HCT116 (cell line): ENCODE measurements at regions not wholly inside any gene's neighbourhood (a gene's known extent, or its start where the extent isn't known, plus 50 kb on each side); places are given as distances from the start of the nearest gene placed in this dataset.

ENCODE experiments used
- ATAC-seq: fragments of 200-7000 bp; cut with Tn5 transposase; 2 replicates; pipeline ENCODE4 v1.9.1; 2020; ENCODE audit warnings: mild to moderate bottlenecking, moderate library complexity
- BruUV-seq: library from RNA; stranded (reverse); fragments of 400-500 nt; replicated peaks from 2 replicates; lab custom pipeline; 2021; lab: Mats Ljungman, UMichigan
- CTCF ChIA-PET: fragments of 300-600 bp; sonication (Branson Sonifier 250); formaldehyde crosslinking; loops from one replicate; lab custom pipeline; 2021; ENCODE audit warnings: antibody characterized with exemption; lab: Charles Lee
- POLR2A ChIA-PET: fragments of 300-600, 350-600 bp; sonication (Branson Sonifier 250); formaldehyde crosslinking; loops from one replicate; lab custom pipeline; 2021; ENCODE audit warnings: antibody characterized with exemption; lab: Charles Lee
- RAD21 ChIA-PET, 2 experiments: fragments of 300-600 bp; sonication (Branson Sonifier 250); formaldehyde crosslinking; loops; one replicate each; lab custom pipeline; 2023; ENCODE audit warnings: low total read pairs in 2 of 2; ENCODE audit not compliant: uncharacterized antibody in 2 of 2, unreplicated experiment in 2 of 2, low non-redundant PET in 1 of 2; lab: Charles Lee
- DNase-seq: peaks from one replicate; pipeline ENCODE4 v3.0.0-alpha.2; 2010; ENCODE audit warnings: low read depth, low spot score
- H2AFZ ChIP-seq: fragments of 200-600 bp; shearing (Covaris generic), sonication (generic); 2 replicates; pipeline ENCODE4 v1.6.1; 2017; ENCODE audit warnings: low read depth, mixed run types, mixed read lengths, antibody characterized with exemption, low read length; ENCODE audit not compliant: poor library complexity, severe bottlenecking
- H3K27ac ChIP-seq: 2 replicates; pipeline ENCODE4 v1.5.1; 2012; ENCODE audit warnings: low read depth, low read length
- H3K27me3 ChIP-seq: fragments of 200-600 bp; sonication (generic); 2 replicates; pipeline ENCODE4 v1.6.1; 2016; ENCODE audit warnings: mixed run types, low read length, mixed read lengths; ENCODE audit not compliant: insufficient read depth
- H3K36me3 ChIP-seq, 2 experiments: fragments of 200-500 bp in 1 of 2; fragments of 200-600 bp in 1 of 2; sonication (Bioruptor generic) in 1 of 2; sonication (generic) in 1 of 2; 2 replicates each; pipeline versions ENCODE4 v1.5.1 to v1.6.1; 2014 to 2016; ENCODE audit warnings: low read length in 2 of 2, inconsistent platforms in 1 of 2, mixed read lengths in 1 of 2, mixed run types in 1 of 2; ENCODE audit not compliant: insufficient read depth in 2 of 2, control insufficient read depth in 1 of 2
- H3K4me1 ChIP-seq, 2 experiments: fragments of 200-600 bp in 1 of 2; sonication (generic) in 1 of 2; 2 replicates each; pipeline versions ENCODE4 v1.5.1 to v1.6.1; 2012 to 2017; ENCODE audit warnings: low read length in 2 of 2, inconsistent platforms in 1 of 2, mild to moderate bottlenecking in 1 of 2, mixed read lengths in 1 of 2, mixed run types in 1 of 2, moderate library complexity in 1 of 2; ENCODE audit not compliant: insufficient read depth in 2 of 2, control insufficient read depth in 1 of 2
- H3K4me2 ChIP-seq: fragments of 200-600 bp; sonication (generic); 2 replicates; pipeline ENCODE4 v1.6.1; 2017; ENCODE audit warnings: mixed run types, low read length, mixed read lengths
- H3K4me3 ChIP-seq, 2 experiments: fragments of 200-600 bp in 1 of 2; sonication (generic) in 1 of 2; replicated peaks in 1 of 2; 2 replicates each; pipeline ENCODE4 v1.5.1; 2011 to 2016; ENCODE audit warnings: low read length in 2 of 2, control low read depth in 1 of 2, low read depth in 1 of 2, mild to moderate bottlenecking in 1 of 2, mixed read lengths in 1 of 2, mixed run types in 1 of 2
- H3K79me2 ChIP-seq: fragments of 200-600 bp; sonication (generic); 2 replicates; pipeline ENCODE4 v1.6.1; 2017; ENCODE audit warnings: mild to moderate bottlenecking, mixed run types, low read length, moderate library complexity, mixed read lengths; ENCODE audit not compliant: insufficient read depth
- H3K9ac ChIP-seq: fragments of 200-600 bp; sonication (generic); 2 replicates; pipeline ENCODE4 v1.6.1; 2016; ENCODE audit warnings: low read length, mixed read lengths
- H3K9me2 ChIP-seq: fragments of 200-600 bp; sonication (generic), shearing (Covaris generic); 2 replicates; pipeline ENCODE4 v1.6.1; 2017; ENCODE audit warnings: mixed run types, mild to moderate bottlenecking, moderate library complexity; ENCODE audit not compliant: insufficient read depth
- H3K9me3 ChIP-seq, 2 experiments: fragments of 200-500 bp in 1 of 2; fragments of 200-600 bp in 1 of 2; sonication (Bioruptor generic) in 1 of 2; sonication (generic) in 1 of 2; 2 replicates each; pipeline ENCODE4 v1.6.1; 2014 to 2017; ENCODE audit warnings: low read length in 2 of 2, mixed read lengths in 2 of 2, inconsistent platforms in 1 of 2, low read depth in 1 of 2, mild to moderate bottlenecking in 1 of 2, mixed run types in 1 of 2, moderate library complexity in 1 of 2; ENCODE audit not compliant: control insufficient read depth in 1 of 2, insufficient read depth in 1 of 2
- H4K20me1 ChIP-seq: fragments of 200-600 bp; sonication (generic), shearing (Covaris generic); 2 replicates; pipeline ENCODE4 v1.6.1; 2017; ENCODE audit warnings: mixed run types, mild to moderate bottlenecking, moderate library complexity; ENCODE audit not compliant: insufficient read depth
- CBX3 ChIP-seq: IDR thresholded peaks from 2 replicates; pipeline ENCODE4 v1.6.1; 2012; ENCODE audit warnings: low read depth
- SIN3A ChIP-seq: IDR thresholded peaks from 2 replicates; pipeline ENCODE4 v1.6.1; 2012; ENCODE audit warnings: low read depth
- TCF7L2 ChIP-seq: IDR thresholded peaks from 2 replicates; pipeline ENCODE4 v1.7.0; 2011; ENCODE audit warnings: borderline replicate concordance, inconsistent platforms; ENCODE audit not compliant: insufficient read depth, insufficient read length; ENCODE audit errors: extremely low read depth
- intact Hi-C: fragments of 100-400 bp; cut with micrococcal nuclease; formaldehyde crosslinking; loops from 2 replicates; pipeline ENCODE4 v1.10.0; 2022
- TF ChIP-seq, protein P1 (sequence below): IDR thresholded peaks from 2 replicates; pipeline ENCODE4 v1.6.1; 2012
- TF ChIP-seq, protein P2 (sequence below), 3 experiments: fragments of 200-600 bp in 1 of 3; sonication (generic) in 1 of 3; IDR thresholded peaks in 2 of 3; conservative IDR thresholded peaks in 1 of 3; 2 replicates each; pipeline ENCODE4 v1.5.1; 2012 to 2017; ENCODE audit warnings: low read depth in 2 of 3, low read length in 2 of 3, antibody characterized with exemption in 1 of 3, borderline replicate concordance in 1 of 3, control low read depth in 1 of 3, mild to moderate bottlenecking in 1 of 3, mixed read lengths in 1 of 3, mixed run types in 1 of 3, moderate library complexity in 1 of 3; ENCODE audit not compliant: insufficient read depth in 1 of 3

DNA sequence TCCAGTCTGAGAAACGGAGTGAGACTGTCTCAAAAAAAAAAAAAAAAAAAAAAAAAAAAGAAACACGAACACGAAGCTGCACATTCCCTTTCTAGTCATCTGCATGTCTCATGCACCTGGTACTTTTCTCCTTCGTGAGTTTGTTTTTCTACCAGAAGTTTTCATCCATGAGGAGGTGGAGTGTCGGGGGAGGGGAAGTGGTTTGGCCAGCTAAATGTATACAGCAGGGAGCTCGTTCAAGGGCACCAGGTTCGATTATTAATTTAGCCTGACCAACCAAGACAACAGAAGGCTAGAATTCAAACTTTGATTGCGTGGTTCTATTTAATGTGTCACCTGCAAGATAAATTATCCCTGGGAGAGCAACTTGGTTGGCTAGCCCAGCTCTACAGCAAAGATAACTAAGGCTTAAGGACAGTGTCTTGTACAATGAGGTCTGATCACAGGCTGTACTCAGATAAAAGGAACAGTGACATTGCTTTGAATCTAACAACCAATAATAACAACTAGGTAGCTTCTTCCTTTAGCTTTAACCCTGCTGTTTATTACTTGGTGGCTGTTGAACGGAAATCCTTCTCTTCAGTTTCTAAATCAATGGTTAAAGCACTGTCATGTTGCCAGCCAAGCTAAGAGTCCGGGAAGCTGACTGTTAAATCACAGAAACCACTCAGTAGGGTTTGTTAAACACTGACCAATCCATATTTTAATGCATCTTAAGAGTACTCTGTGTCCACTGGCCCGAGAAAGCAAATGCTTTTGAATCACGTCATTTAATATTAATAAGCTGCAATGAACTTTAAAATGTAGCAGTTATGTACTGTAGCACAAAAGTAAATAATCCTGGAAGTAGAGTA is 98.4 kb upstream of the STARD13 start:
- H3K4me2 ChIP-seq = no peak overlapping the region
- H3K79me2 ChIP-seq = no peaks in the 10 kb centered on the region
- intact Hi-C loops = no loop called here
- H4K20me1 ChIP-seq = no peaks in the 10 kb centered on the region
- ChIA-PET CTCF (no interaction called here), RAD21 (no interaction called here), POLR2A (interaction anchor here (0.7 kb wide), 1 partner anchor 1864 kb away, joined by 3 read pairs; no protein-coding TSS in a partner anchor)
- TF ChIP-seq, protein P1, sequence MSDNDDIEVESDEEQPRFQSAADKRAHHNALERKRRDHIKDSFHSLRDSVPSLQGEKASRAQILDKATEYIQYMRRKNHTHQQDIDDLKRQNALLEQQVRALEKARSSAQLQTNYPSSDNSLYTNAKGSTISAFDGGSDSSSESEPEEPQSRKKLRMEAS = no peak
- TF ChIP-seq CBX3 = no peak
- H3K27ac ChIP-seq = no peak overlapping the region
- H3K9me3 ChIP-seq = no peaks in the 10 kb centered on the region
- no peak overlapping the region for H3K9ac ChIP-seq
- H2AFZ ChIP-seq = no peak overlapping the region
- ATAC-seq (no peak), DNase-seq (no peak)
- no TSS peak for BruUV-seq
- H3K36me3 ChIP-seq = no peaks in the 10 kb centered on the region
- H3K9me2 ChIP-seq = no peaks in the 10 kb centered on the region
- no peaks in the 10 kb centered on the region for H3K27me3 ChIP-seq
- no peak overlapping the region for H3K4me3 ChIP-seq
- peaks cover 8 to 17% of the 10 kb centered on the region in 2 experiments; a peak in 3 of 4 replicates for H3K4me1 ChIP-seq

DNA sequence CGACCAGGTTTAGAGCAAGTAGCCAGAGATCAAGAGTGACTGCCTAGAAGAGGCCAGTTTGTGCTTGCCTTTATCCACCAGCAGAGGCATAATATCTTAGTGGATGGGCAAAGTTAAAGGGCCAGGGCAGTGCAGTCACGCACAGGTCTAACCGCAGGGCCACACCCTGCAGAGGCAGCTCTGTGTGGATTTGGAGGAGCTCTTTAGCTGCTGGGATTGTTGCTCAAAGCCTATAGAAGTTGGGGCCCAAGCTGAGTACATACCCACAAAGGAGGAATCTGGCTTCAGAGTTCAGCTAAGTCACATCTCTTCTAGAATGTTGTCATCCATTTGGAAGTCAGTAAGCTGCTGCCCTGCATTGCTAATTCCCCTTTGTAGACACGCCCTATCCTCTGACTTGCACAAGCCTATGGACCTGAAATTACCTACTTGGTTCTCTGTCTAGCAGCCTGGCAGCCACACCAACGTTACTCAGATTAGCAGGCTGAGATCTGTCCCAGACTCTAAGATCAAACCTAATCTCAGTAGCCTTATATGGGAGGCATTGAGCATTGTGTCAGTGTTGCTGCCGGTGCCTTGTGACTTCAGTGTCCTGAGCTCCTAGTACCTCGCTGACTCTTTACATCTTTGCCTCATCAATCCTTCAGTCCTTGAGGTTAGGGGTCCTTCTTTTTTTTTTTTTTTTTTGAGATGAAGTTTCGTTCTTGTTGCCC is 102.9 kb upstream of the STARD13 start:
- POLR2A ChIA-PET = no interaction called here
- H3K36me3 ChIP-seq = no peaks in the 10 kb centered on the region
- intact Hi-C loops = no loop called here
- no peaks in the 10 kb centered on the region for H3K27me3 ChIP-seq
- H2AFZ ChIP-seq = peak overlapping the region; percentile 14
- H3K4me2 ChIP-seq = peak overlapping the region; percentile 54
- DNase-seq = peak; percentile 23
- peaks cover 8 to 17% of the 10 kb centered on the region in 2 experiments; a peak in 3 of 4 replicates for H3K4me1 ChIP-seq
- H3K9ac ChIP-seq = no peak overlapping the region
- H3K79me2 ChIP-seq = no peaks in the 10 kb centered on the region
- no peaks in the 10 kb centered on the region for H3K9me2 ChIP-seq
- TF ChIP-seq SIN3A = no peak
- no peak for TF ChIP-seq TCF7L2
- TF ChIP-seq, protein P2, sequence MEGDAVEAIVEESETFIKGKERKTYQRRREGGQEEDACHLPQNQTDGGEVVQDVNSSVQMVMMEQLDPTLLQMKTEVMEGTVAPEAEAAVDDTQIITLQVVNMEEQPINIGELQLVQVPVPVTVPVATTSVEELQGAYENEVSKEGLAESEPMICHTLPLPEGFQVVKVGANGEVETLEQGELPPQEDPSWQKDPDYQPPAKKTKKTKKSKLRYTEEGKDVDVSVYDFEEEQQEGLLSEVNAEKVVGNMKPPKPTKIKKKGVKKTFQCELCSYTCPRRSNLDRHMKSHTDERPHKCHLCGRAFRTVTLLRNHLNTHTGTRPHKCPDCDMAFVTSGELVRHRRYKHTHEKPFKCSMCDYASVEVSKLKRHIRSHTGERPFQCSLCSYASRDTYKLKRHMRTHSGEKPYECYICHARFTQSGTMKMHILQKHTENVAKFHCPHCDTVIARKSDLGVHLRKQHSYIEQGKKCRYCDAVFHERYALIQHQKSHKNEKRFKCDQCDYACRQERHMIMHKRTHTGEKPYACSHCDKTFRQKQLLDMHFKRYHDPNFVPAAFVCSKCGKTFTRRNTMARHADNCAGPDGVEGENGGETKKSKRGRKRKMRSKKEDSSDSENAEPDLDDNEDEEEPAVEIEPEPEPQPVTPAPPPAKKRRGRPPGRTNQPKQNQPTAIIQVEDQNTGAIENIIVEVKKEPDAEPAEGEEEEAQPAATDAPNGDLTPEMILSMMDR (IDR thresholded peaks at IDR 0.05 in 2 of 3, conservative IDR thresholded peaks at IDR 0.05 in 1 of 3; ENCODE audit: borderline replicate concordance in 1 of 3, insufficient read depth in 1 of 3, low read depth in 2 of 3, low read length in 2 of 3) = peak in 2 of 3 experiments; percentile 52 to 57; a peak in 4 of 6 replicates
- no peak for TF ChIP-seq CBX3
- RAD21 ChIA-PET = no interaction called here
- peak; percentile 99 for ATAC-seq
- H3K9me3 ChIP-seq = no peaks in the 10 kb centered on the region
- CTCF ChIA-PET = no interaction called here
- H3K4me3 ChIP-seq = no peak overlapping the region
- no peaks in the 10 kb centered on the region for H4K20me1 ChIP-seq
- no TSS peak for BruUV-seq
- H3K27ac ChIP-seq = no peak overlapping the region
